SK-N-SH treated with all-trans-retinoic acid at 6 μM for 48 hours (cell line): ENCODE measurements at regions not wholly inside any gene's neighbourhood (a gene's known extent, or its start where the extent isn't known, plus 50 kb on each side); places are given as distances from the start of the nearest gene placed in this dataset.
"Not testable (repeated sequence)": the region's sequence is repeated elsewhere in the genome, so short reads cannot be mapped to it uniquely, and the experiment has no call there.

Source experiments
- ATAC-seq: fragments of 200-7000 bp; cut with Tn5 transposase; 3 replicates; pipeline ENCODE4 v1.9.1; 2020; ENCODE audit warnings: mild to moderate bottlenecking, moderate library complexity
- CREB5 ChIP-seq: fragments of 250-450 bp; sonication (Bioruptor Pico); IDR thresholded peaks from 2 replicates; pipeline ENCODE4 v1.5.1; 2020; ENCODE audit warnings: low read depth, mild to moderate bottlenecking, moderate library complexity
- CSDC2 ChIP-seq: fragments of 250-450 bp; sonication (Bioruptor Pico); IDR thresholded peaks from 2 replicates; pipeline ENCODE4 v1.5.0; 2020; ENCODE audit warnings: mild to moderate bottlenecking, moderate library complexity
- ESRRG ChIP-seq: fragments of 250-450 bp; sonication (Bioruptor Pico); IDR thresholded peaks from 2 replicates; pipeline ENCODE4 v1.6.1; 2021; ENCODE audit warnings: mild to moderate bottlenecking
- GLIS3 ChIP-seq: fragments of 250-450 bp; sonication (Bioruptor Pico); IDR thresholded peaks from 2 replicates; pipeline ENCODE4 v1.5.0; 2020; ENCODE audit warnings: mild to moderate bottlenecking, moderate library complexity
- ISL1 ChIP-seq: fragments of 250-450 bp; sonication (Bioruptor Pico); IDR thresholded peaks from 2 replicates; pipeline ENCODE4 v2.1.2; 2022; ENCODE audit warnings: mild to moderate bottlenecking, moderate library complexity
- OSR1 ChIP-seq: fragments of 250-450 bp; sonication (Bioruptor Pico); IDR thresholded peaks from 2 replicates; pipeline ENCODE4 v1.8.0; 2022; ENCODE audit warnings: moderate library complexity, mild to moderate bottlenecking, inconsistent platforms
- POU6F1 ChIP-seq: fragments of 250-450 bp; sonication (Bioruptor Pico); IDR thresholded peaks from 2 replicates; pipeline ENCODE4 v1.8.0; 2021; ENCODE audit warnings: low read depth, mild to moderate bottlenecking, moderate library complexity, borderline replicate concordance
- PPARA ChIP-seq: fragments of 250-450 bp; sonication (Bioruptor Pico); IDR thresholded peaks from 2 replicates; pipeline ENCODE4 v1.5.0; 2020; ENCODE audit warnings: mild to moderate bottlenecking, borderline replicate concordance
- RARB ChIP-seq: fragments of 250-450 bp; sonication (Bioruptor Pico); IDR thresholded peaks from 2 replicates; pipeline ENCODE4 v1.8.0; 2021; ENCODE audit warnings: mild to moderate bottlenecking, moderate library complexity
- SNAI2 ChIP-seq: fragments of 250-450 bp; sonication (Bioruptor Pico); IDR thresholded peaks from 2 replicates; pipeline ENCODE4 v1.5.0; 2020; ENCODE audit warnings: mild to moderate bottlenecking, moderate library complexity
- TCF4 ChIP-seq: fragments of 250-450 bp; sonication (Bioruptor Pico); IDR thresholded peaks from 2 replicates; pipeline ENCODE4 v1.8.0; 2021; ENCODE audit warnings: mild to moderate bottlenecking, moderate library complexity, borderline replicate concordance
- TOX ChIP-seq: fragments of 250-450 bp; sonication (Bioruptor Pico); IDR thresholded peaks from 2 replicates; pipeline ENCODE4 v1.8.0; 2021; ENCODE audit warnings: mild to moderate bottlenecking, moderate library complexity, borderline replicate concordance
- ZC3H10 ChIP-seq: fragments of 250-450 bp; sonication (Bioruptor Pico); IDR thresholded peaks from 2 replicates; pipeline ENCODE4 v1.5.1; 2021; ENCODE audit warnings: mild to moderate bottlenecking, moderate library complexity
- ZFP3 ChIP-seq: fragments of 250-450 bp; sonication (Bioruptor Pico); IDR thresholded peaks from 2 replicates; pipeline ENCODE4 v1.5.0; 2020; ENCODE audit warnings: mild to moderate bottlenecking, moderate library complexity
- ZNF565 ChIP-seq: fragments of 450-650 bp; formaldehyde crosslinking; conservative IDR thresholded peaks from 2 replicates; pipeline ENCODE4 v1.5.0; 2020; ENCODE audit warnings: low read depth, mild to moderate bottlenecking, moderate library complexity
- ZNF70 ChIP-seq: fragments of 450-650 bp; formaldehyde crosslinking; IDR thresholded peaks from 2 replicates; pipeline ENCODE4 v1.5.0; 2020; ENCODE audit warnings: mild to moderate bottlenecking, moderate library complexity
- ZNF8 ChIP-seq: fragments of 450-650 bp; formaldehyde crosslinking; IDR thresholded peaks from 2 replicates; pipeline ENCODE4 v1.5.0; 2020; ENCODE audit warnings: mild to moderate bottlenecking, moderate library complexity
- TF ChIP-seq, protein P1 (sequence below): fragments of 250-450 bp; sonication (Bioruptor Pico); IDR thresholded peaks from 2 replicates; pipeline ENCODE4 v1.8.0; 2020; ENCODE audit warnings: mild to moderate bottlenecking, moderate library complexity, borderline replicate concordance
- TF ChIP-seq, protein P2 (sequence below): fragments of 250-450 bp; sonication (Bioruptor Pico); IDR thresholded peaks from 2 replicates; pipeline ENCODE4 v1.5.1; 2021; ENCODE audit warnings: mild to moderate bottlenecking, moderate library complexity

DNA sequence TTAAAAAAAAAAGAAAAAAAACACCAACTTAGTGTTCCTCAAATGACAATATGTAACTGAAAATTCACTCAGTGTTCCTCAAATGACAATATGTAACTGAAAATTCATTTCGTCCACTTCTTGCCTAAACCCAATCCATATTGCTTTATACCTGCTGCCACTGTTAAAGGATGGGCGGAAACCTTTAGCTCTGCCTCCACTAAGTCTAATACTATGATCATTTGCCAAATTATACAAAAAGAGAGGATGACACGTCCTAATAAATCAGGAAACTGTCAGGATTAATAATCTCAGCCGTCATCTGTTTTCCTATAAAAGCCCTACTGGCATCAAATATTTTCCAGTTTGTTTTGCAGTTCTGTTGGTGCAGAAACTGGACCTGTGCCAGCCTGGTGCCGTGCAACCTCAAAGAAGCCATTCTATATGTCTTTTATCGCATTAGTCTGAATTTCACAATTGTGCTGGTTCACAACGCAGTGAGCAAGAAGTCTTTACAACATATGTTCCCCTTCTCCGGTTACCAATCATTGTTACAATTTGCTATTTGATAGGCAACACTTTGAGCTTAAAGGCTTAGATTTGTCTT lies 160.4 kb upstream of the KCNH8 start:
- no peak; the same call in 2 of the 3 replicates for ATAC-seq
- TF ChIP-seq ISL1 (CRISPR knock-in tag) (peak; percentile 20; the same call in 1 of the 2 replicates), POU6F1 (CRISPR knock-in tag) (no peak)

- ATAC-seq, result no peak
- TF ChIP-seq SNAI2, result no peak
- TF ChIP-seq, protein P1, sequence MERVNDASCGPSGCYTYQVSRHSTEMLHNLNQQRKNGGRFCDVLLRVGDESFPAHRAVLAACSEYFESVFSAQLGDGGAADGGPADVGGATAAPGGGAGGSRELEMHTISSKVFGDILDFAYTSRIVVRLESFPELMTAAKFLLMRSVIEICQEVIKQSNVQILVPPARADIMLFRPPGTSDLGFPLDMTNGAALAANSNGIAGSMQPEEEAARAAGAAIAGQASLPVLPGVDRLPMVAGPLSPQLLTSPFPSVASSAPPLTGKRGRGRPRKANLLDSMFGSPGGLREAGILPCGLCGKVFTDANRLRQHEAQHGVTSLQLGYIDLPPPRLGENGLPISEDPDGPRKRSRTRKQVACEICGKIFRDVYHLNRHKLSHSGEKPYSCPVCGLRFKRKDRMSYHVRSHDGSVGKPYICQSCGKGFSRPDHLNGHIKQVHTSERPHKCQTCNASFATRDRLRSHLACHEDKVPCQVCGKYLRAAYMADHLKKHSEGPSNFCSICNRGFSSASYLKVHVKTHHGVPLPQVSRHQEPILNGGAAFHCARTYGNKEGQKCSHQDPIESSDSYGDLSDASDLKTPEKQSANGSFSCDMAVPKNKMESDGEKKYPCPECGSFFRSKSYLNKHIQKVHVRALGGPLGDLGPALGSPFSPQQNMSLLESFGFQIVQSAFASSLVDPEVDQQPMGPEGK (CRISPR knock-in tag), result no peak
- TF ChIP-seq OSR1 (CRISPR knock-in tag), result no peak
Measured at GRCh38 chr3:18987070-18987469, 161.2 kb upstream of the KCNH8 start.

GRCh38 chr3:18982920-18983319 lies 165.4 kb upstream of the KCNH8 start:
- ATAC-seq, result no peak
- TF ChIP-seq TOX, result no peak
- no peak for TF ChIP-seq PPARA (CRISPR knock-in tag)
- no peak for TF ChIP-seq ZNF8
- TF ChIP-seq, protein P2, sequence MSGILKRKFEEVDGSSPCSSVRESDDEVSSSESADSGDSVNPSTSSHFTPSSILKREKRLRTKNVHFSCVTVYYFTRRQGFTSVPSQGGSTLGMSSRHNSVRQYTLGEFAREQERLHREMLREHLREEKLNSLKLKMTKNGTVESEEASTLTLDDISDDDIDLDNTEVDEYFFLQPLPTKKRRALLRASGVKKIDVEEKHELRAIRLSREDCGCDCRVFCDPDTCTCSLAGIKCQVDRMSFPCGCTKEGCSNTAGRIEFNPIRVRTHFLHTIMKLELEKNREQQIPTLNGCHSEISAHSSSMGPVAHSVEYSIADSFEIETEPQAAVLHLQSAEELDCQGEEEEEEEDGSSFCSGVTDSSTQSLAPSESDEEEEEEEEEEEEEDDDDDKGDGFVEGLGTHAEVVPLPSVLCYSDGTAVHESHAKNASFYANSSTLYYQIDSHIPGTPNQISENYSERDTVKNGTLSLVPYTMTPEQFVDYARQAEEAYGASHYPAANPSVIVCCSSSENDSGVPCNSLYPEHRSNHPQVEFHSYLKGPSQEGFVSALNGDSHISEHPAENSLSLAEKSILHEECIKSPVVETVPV, result no peak
- TF ChIP-seq CSDC2, result no peak
- TF ChIP-seq ZC3H10 (CRISPR knock-in tag), result no peak
- TF ChIP-seq RARB (CRISPR knock-in tag), result no peak
- no peak for TF ChIP-seq ZNF70 (CRISPR knock-in tag)
- no peak for TF ChIP-seq CREB5
- TF ChIP-seq SNAI2, result no peak
- TF ChIP-seq ZNF565 (CRISPR knock-in tag), result no peak
- no peak for TF ChIP-seq ISL1 (CRISPR knock-in tag)
- TF ChIP-seq GLIS3 (CRISPR knock-in tag), result no peak
- TF ChIP-seq, protein P1 (CRISPR knock-in tag), result no peak

GRCh38 chr3:18976102-18976501 lies 172.2 kb upstream of the KCNH8 start:
- not testable (repeated sequence) for ATAC-seq

DNA sequence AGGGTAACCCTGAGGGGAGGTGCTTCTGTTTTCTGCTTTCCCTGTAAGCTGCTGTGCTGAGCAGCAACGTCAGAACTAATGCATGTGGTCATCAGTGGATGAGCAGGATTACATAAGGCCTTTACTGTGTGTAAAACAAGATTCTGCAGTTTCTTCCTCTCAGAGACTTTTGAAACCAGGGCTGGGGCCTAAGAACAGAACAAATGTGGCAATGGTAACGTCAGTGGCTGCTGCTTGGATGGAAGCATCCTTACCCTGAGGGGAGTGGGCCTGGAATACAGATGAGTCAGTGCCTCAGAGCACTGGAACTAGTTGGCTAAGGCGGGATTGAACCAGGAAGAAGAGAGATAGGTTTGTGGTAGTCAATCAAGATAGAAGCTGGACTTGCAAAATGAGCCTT lies 180.2 kb upstream of the KCNH8 start:
- ATAC-seq, result no peak
- TF ChIP-seq ZFP3 (CRISPR knock-in tag) (no peak), ZNF565 (CRISPR knock-in tag) (no peak), ZNF8 (no peak), ESRRG (CRISPR knock-in tag) (no peak), TCF4 (CRISPR knock-in tag) (no peak), RARB (CRISPR knock-in tag) (no peak), SNAI2 (no peak), ZNF70 (CRISPR knock-in tag) (no peak), PPARA (CRISPR knock-in tag) (no peak), POU6F1 (CRISPR knock-in tag) (no peak), CREB5 (no peak)
- TF ChIP-seq, protein P2, result no peak
